ENCODE measurements at regions not wholly inside any gene's neighbourhood (a gene's known extent, or its start where the extent isn't known, plus 50 kb on each side); places are given as distances from the start of the nearest gene placed in this dataset.

DNA sequence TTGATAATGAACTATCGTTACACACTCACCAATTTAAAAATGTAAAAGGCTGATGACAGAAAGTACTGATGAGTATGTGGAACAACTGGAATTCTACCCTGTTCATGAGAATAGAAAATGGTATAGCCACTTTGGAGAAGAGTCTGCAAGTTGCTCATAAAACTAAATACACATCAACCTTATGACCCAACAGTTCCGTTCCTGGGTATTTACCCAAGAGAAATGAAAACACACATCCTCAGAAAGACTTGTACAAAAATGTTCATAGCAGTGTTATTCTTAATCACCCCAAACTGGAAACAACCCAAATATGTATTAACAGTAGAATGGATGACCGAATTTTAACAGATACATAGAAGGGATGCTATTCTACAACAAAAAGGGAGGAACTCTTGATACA lies 145.7 kb upstream of the LRFN2 start:
- no peak for ATAC-seq
- no peak overlapping the region for H3K4me3 ChIP-seq
- no peaks in the 10 kb centered on the region for H3K36me3 ChIP-seq (ENCODE audit: insufficient read depth in 1 of 2, low read depth in 1 of 2)
- no peaks in the 10 kb centered on the region for H3K27me3 ChIP-seq (ENCODE audit: insufficient read depth in 3 of 3, low read length in 2 of 3)
- DNase-seq: no peak
- no peaks in the 10 kb centered on the region for H3K4me1 ChIP-seq
- TF ChIP-seq, protein P1, sequence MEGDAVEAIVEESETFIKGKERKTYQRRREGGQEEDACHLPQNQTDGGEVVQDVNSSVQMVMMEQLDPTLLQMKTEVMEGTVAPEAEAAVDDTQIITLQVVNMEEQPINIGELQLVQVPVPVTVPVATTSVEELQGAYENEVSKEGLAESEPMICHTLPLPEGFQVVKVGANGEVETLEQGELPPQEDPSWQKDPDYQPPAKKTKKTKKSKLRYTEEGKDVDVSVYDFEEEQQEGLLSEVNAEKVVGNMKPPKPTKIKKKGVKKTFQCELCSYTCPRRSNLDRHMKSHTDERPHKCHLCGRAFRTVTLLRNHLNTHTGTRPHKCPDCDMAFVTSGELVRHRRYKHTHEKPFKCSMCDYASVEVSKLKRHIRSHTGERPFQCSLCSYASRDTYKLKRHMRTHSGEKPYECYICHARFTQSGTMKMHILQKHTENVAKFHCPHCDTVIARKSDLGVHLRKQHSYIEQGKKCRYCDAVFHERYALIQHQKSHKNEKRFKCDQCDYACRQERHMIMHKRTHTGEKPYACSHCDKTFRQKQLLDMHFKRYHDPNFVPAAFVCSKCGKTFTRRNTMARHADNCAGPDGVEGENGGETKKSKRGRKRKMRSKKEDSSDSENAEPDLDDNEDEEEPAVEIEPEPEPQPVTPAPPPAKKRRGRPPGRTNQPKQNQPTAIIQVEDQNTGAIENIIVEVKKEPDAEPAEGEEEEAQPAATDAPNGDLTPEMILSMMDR (IDR thresholded peaks at IDR 0.05): no peak
- no peak overlapping the region for H3K27ac ChIP-seq
- H3K9me3 ChIP-seq: no peaks in the 10 kb centered on the region
- intact Hi-C loops (cut with DNase I): no loop called here
- 80 to 83% (median 82%) methylated on average over 3 of the region's 3 CpGs for WGBS, 3 donors

DNA sequence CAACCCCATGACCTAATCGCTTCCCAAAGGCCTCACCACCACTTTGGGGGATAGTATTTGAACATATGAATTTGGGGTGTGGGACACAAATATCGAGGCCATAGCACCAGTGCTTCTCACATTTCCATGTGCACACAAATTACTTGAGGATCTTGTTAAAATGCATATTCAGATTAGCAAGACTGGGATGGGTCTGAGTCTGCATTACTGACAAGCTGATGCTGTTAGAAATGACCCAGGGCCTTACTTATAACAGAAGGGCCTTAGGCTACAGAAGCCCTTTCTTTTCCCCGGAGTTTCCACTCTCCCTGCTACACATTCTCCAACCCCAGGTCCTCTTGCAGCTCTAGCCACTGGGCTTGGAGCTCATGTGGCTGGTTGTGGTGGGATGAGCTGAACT lies 141.5 kb upstream of the LRFN2 start:
- Histone ChIP-seq H3K9me3 (no peaks in the 10 kb centered on the region), H3K36me3 (ENCODE audit: insufficient read depth in 1 of 2, low read depth in 1 of 2) (no peaks in the 10 kb centered on the region), H3K4me1 (no peaks in the 10 kb centered on the region), H3K4me3 (no peak overlapping the region), H3K27ac (no peak overlapping the region), H3K27me3 (ENCODE audit: insufficient read depth in 3 of 3, low read length in 2 of 3) (no peaks in the 10 kb centered on the region)
- TF ChIP-seq, protein P1 (IDR thresholded peaks at IDR 0.05): no peak
- WGBS, 3 donors: 85 to 88% (median 86%) methylated on average over 3 of the region's 3 CpGs
- ATAC-seq: no peak
- DNase-seq: no peak
- intact Hi-C loops (cut with DNase I): no loop called here

DNA sequence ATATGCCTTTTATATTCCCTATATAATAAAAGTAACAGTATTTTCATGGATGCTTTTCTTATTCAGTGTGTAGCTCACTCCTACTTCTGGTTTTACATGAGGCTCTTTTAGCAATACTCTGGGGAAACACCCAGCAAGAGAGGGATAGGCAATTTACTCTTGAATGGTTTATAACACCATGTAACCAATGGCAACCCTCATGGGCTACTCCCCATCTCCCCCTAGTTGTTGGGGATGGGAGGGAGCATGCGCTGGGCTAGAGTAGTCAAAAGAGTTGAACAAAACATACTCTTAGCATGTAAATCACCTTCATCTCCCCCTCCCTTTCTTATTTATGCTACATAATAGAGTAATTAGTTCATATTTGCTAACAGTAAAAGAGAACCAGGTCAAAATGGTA lies 140.1 kb upstream of the LRFN2 start:
- H3K9me3 ChIP-seq: no peaks in the 10 kb centered on the region
- no peak overlapping the region for H3K4me3 ChIP-seq
- DNase-seq: no peak
- no peaks in the 10 kb centered on the region for H3K27me3 ChIP-seq (ENCODE audit: insufficient read depth in 3 of 3, low read length in 2 of 3)
- TF ChIP-seq, protein P1 (IDR thresholded peaks at IDR 0.05): no peak
- intact Hi-C loops (cut with DNase I): no loop called here
- H3K36me3 ChIP-seq (ENCODE audit: insufficient read depth in 1 of 2, low read depth in 1 of 2): no peaks in the 10 kb centered on the region
- whole genome bisulfite sequencing, 3 donors: 95 to 97% (median 96%) methylated on average over 1 of the region's 1 CpG
- H3K4me1 ChIP-seq: no peaks in the 10 kb centered on the region
- no peak for ATAC-seq
- no peak overlapping the region for H3K27ac ChIP-seq

DNA sequence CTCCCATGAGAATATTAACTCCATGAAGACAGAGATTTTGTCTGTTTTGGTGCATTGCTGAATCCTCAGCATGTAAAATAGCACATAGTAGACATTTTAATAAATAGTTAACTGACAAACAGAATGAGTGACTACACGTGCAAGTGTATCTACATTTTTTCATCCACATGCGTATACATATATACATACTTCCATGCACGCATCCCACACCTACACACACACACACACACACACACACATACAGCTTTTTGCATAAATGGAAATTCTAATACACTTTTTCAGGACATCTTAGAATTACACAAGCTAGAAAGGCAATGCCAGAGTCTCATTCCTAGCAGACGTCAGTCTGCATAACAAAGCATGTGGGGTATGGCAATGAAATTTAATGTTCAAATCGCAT lies 139.7 kb upstream of the LRFN2 start:
- Histone ChIP-seq H3K4me1 (no peaks in the 10 kb centered on the region), H3K9me3 (no peaks in the 10 kb centered on the region), H3K4me3 (no peak overlapping the region), H3K27me3 (ENCODE audit: insufficient read depth in 3 of 3, low read length in 2 of 3) (no peaks in the 10 kb centered on the region), H3K27ac (no peak overlapping the region), H3K36me3 (ENCODE audit: insufficient read depth in 1 of 2, low read depth in 1 of 2) (no peaks in the 10 kb centered on the region)
- intact Hi-C loops (cut with DNase I): no loop called here
- ATAC-seq: no peak
- 87 to 90% (median 89%) methylated on average over 5 of the region's 5 CpGs for WGBS, 3 donors
- TF ChIP-seq, protein P1 (IDR thresholded peaks at IDR 0.05): no peak
- no peak for DNase-seq

DNA sequence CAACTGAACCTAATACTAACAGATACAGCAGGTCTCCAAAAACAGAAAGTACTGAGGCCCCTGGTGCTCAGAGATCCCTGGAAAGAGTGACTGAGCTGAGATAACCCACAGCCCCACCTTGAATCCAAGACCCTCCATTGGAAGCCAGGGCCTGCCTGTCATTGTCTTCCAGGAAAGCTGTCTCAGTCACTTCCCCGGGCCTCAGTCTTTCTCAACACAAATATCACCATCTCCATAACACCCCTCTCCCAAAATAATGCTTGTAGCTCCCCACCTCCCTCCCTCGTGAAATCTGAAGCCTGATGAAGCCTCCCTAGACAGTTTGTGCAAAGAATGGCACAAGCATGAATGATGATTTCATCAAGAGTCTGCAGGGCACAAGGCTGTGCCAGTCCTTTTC lies 138.2 kb upstream of the LRFN2 start:
- intact Hi-C loops (cut with DNase I): no loop called here
- no peaks in the 10 kb centered on the region for H3K9me3 ChIP-seq
- WGBS, 3 donors: 84 to 88% (median 86%) methylated on average over 2 of the region's 2 CpGs
- H3K27ac ChIP-seq: no peak overlapping the region
- H3K36me3 ChIP-seq (ENCODE audit: insufficient read depth in 1 of 2, low read depth in 1 of 2): no peaks in the 10 kb centered on the region
- TF ChIP-seq, protein P1 (IDR thresholded peaks at IDR 0.05): no peak
- ATAC-seq (no peak), DNase-seq (no peak)
- no peaks in the 10 kb centered on the region for H3K4me1 ChIP-seq
- H3K4me3 ChIP-seq: no peak overlapping the region
- H3K27me3 ChIP-seq (ENCODE audit: insufficient read depth in 3 of 3, low read length in 2 of 3): no peaks in the 10 kb centered on the region
